GM12873 (cell line): ENCODE measurements at regions not wholly inside any gene's neighbourhood (a gene's known extent, or its start where the extent isn't known, plus 50 kb on each side); places are given as distances from the start of the nearest gene placed in this dataset.

Experiments
- CTCF ChIP-seq: IDR thresholded peaks from 2 replicates; pipeline ENCODE4 v1.5.1; 2012; ENCODE audit warnings: low read depth, mild to moderate bottlenecking, moderate library complexity, low read length, control low read depth; ENCODE audit not compliant: insufficient read depth; ENCODE audit errors: missing control alignments

DNA sequence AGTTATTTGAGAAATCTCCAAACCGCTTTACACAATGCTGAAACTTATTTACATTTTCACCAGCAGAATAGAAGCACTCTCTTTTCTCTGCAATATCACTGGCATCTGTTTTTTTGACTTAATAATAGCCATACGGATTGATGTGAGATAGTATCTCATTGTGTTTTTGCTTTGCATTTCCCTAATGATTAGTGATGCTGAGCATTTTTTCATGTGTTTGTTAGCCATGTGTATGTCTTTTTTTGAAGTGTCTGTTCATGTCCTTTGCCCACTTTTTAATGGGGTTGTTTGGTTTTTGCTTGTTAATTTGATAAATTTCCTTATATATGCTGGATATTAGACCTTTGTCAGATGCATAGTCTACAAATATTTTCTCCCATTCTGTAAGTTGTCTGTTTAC is 73.6 kb downstream of the FBXO5 start:
- no peak for TF ChIP-seq CTCF

- TF ChIP-seq CTCF, result no peak
These were observed 66.8 kb downstream of the FBXO5 start for GRCh38 chr6:152916035-152916434.

DNA sequence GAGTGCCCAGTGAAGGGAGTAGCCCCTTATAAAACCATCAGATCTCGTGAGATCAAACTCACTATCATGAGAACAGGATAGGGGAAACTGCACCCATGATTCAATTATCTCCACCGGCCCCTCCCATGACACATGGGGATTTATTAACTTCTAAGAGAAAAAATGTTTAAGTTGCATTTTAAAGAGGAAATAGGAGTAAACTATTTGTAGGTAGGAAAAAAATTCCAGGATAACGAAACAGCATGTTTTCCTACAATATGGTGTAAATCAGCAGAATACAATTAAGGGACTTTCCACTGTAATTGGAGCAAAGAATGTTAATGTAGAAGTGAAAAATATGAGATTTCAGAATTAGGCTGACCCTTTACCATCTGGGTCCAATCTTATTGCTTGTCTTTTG is 63.9 kb downstream of the FBXO5 start:
- TF ChIP-seq CTCF, result no peak

DNA sequence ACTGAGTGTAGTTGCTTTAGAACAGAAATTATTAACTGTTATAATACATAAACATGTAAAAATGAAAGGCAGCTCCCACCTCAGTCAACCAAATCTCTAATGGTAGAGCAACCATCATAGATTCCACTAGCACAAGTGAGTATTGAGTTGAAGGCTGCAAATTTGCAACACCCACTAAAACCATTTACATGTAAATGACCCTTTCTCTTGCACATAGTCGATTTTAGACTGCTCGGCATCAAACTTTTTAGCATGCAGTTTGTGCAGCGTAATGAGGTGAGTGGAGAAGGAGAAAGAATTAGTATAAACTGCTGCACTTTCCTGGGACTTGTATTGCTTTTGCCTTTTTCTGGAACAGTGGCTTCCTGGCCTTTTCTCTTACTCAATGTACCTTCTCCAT is 62.8 kb downstream of the FBXO5 start:
- no peak for TF ChIP-seq CTCF
